PC-3 (cell line): ENCODE measurements at regions not wholly inside any gene's neighbourhood (a gene's known extent, or its start where the extent isn't known, plus 50 kb on each side); places are given as distances from the start of the nearest gene placed in this dataset.

Source experiments
- ATAC-seq: fragments of 200-7000 bp; cut with Tn5 transposase; 2 replicates; pipeline ENCODE4 v1.9.1; 2020; ENCODE audit warnings: mild to moderate bottlenecking, moderate library complexity
- BruUV-seq: library from RNA; stranded (reverse); fragments of 400-500 nt; replicated peaks from 2 replicates; lab custom pipeline; 2021; lab: Mats Ljungman, UMichigan
- CTCF ChIA-PET: fragments of 300-600 bp; sonication (Branson Sonifier 250); formaldehyde crosslinking; loops from one replicate; lab custom pipeline; 2022; ENCODE audit warnings: antibody characterized with exemption; lab: Charles Lee
- POLR2A ChIA-PET: fragments of 300-600 bp; sonication (Branson Sonifier 250); formaldehyde crosslinking; loops from one replicate; lab custom pipeline; 2022; ENCODE audit warnings: antibody characterized with exemption; ENCODE audit not compliant: unreplicated experiment; lab: Charles Lee
- DNase-seq: peaks from one replicate; pipeline ENCODE4 v3.0.0-alpha.2; 2015
- H2AFZ ChIP-seq: fragments of 300-600 bp; sonication (generic); 2 replicates; pipeline ENCODE4 v1.6.0; 2016; ENCODE audit warnings: antibody characterized with exemption, low read length
- H3F3A ChIP-seq: fragments of 300-600 bp; sonication (generic); one replicate; pipeline ENCODE4 v1.6.0; 2017; ENCODE audit warnings: antibody characterized with exemption, low read length, control low read depth, mild to moderate bottlenecking; ENCODE audit not compliant: unreplicated experiment
- H3K27ac ChIP-seq: fragments of 300-600 bp; sonication (generic); 2 replicates; pipeline ENCODE4 v1.5.1; 2016; ENCODE audit warnings: mild to moderate bottlenecking, low read length
- H3K27me3 ChIP-seq: fragments of 300-600 bp; sonication (generic); 2 replicates; pipeline ENCODE4 v1.6.1; 2016; ENCODE audit warnings: low read length, mixed read lengths
- H3K36me3 ChIP-seq: fragments of 300-600 bp; sonication (generic); 2 replicates; pipeline ENCODE4 v1.6.1; 2016; ENCODE audit warnings: low read depth, mixed run types, low read length, mixed read lengths
- H3K4me1 ChIP-seq: fragments of 300-600 bp; sonication (generic); 2 replicates; pipeline ENCODE4 v1.5.1; 2016; ENCODE audit warnings: low read length; ENCODE audit not compliant: insufficient read depth
- H3K4me2 ChIP-seq: fragments of 300-600 bp; sonication (generic); 2 replicates; pipeline ENCODE4 v1.6.0; 2016; ENCODE audit warnings: low read length
- H3K4me3 ChIP-seq: fragments of 300-600 bp; sonication (generic); 2 replicates; pipeline ENCODE4 v1.5.1; 2016; ENCODE audit warnings: mild to moderate bottlenecking, low read length, mixed read lengths
- H3K79me2 ChIP-seq: fragments of 300-600 bp; sonication (generic); 2 replicates; pipeline ENCODE4 v1.6.1; 2017; ENCODE audit warnings: low read length, mixed read lengths
- H3K9ac ChIP-seq: fragments of 300-600 bp; sonication (generic); 2 replicates; pipeline ENCODE4 v1.6.0; 2016; ENCODE audit warnings: mild to moderate bottlenecking, low read length
- H3K9me2 ChIP-seq: fragments of 300-600 bp; sonication (generic); replicated peaks from 2 replicates; pipeline ENCODE4 v1.6.1; 2016; ENCODE audit warnings: mixed run types, low read length, mixed read lengths
- H3K9me3 ChIP-seq: fragments of 300-600 bp; sonication (generic); 2 replicates; pipeline ENCODE4 v1.6.1; 2016; ENCODE audit warnings: low read length, mixed read lengths
- H4K20me1 ChIP-seq: fragments of 300-600 bp; sonication (generic); 2 replicates; pipeline ENCODE4 v1.6.1; 2016; ENCODE audit warnings: low read length, mixed read lengths
- CTCF ChIP-seq: fragments of 300-600 bp; sonication (generic); conservative IDR thresholded peaks from 2 replicates; pipeline ENCODE4 v1.5.1; 2017; ENCODE audit warnings: antibody characterized with exemption, low read depth, mild to moderate bottlenecking, low read length
- EZH2 ChIP-seq: fragments of 300-600 bp; sonication (generic); IDR thresholded peaks from one replicate; pipeline ENCODE4 v1.6.1; 2017; ENCODE audit warnings: antibody characterized with exemption, mild to moderate bottlenecking, low read length; ENCODE audit not compliant: unreplicated experiment
- EZH2phosphoT487 ChIP-seq: fragments of 300-600 bp; sonication (generic); IDR thresholded peaks from 2 replicates; pipeline ENCODE4 v1.6.1; 2018; ENCODE audit warnings: mild to moderate bottlenecking, antibody characterized with exemption, low read length, borderline replicate concordance
- intact Hi-C: fragments of 100-400 bp; cut with micrococcal nuclease; formaldehyde crosslinking; loops from 2 replicates; pipeline ENCODE4 v1.9.0; 2023

DNA sequence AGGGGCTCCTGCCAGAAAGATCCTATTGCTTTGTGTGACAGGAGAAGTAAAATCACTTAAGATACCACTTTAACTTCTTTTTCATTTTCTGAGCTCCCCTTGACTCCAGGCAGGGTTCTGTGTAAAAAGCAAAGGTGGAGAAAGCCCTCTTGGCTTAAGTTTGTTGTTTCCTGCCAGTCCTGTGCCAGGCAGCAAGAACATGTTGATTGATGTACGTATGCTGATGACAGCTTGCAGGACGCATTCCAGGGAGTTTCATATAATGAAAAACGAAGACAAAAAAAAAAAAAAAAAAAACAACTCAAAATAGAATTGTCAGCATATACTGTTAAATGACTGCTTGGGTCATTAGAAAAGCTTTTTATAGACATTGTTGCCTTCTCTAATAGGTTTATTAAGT lies 251.7 kb downstream of the PSAT1 start:
- ATAC-seq (no peak), DNase-seq (no peak)
- Histone ChIP-seq H3K27me3 (no peaks in the 10 kb centered on the region), H3K4me2 (no peak overlapping the region), H3K79me2 (no peaks in the 10 kb centered on the region), H3K9ac (no peak overlapping the region), H4K20me1 (no peaks in the 10 kb centered on the region), H3K36me3 (no peaks in the 10 kb centered on the region), H3K9me2 (no peaks in the 10 kb centered on the region), H3K27ac (no peak overlapping the region), H3K4me1 (no peaks in the 10 kb centered on the region), H3K4me3 (no peak overlapping the region), H3F3A (no peaks in the 10 kb centered on the region), H3K9me3 (no peaks in the 10 kb centered on the region), H2AFZ (no peak overlapping the region)
- no TSS peak for BruUV-seq
- intact Hi-C loops = no loop called here
- ChIA-PET CTCF (no interaction called here), POLR2A (no interaction called here)
- no peak for TF ChIP-seq CTCF

DNA sequence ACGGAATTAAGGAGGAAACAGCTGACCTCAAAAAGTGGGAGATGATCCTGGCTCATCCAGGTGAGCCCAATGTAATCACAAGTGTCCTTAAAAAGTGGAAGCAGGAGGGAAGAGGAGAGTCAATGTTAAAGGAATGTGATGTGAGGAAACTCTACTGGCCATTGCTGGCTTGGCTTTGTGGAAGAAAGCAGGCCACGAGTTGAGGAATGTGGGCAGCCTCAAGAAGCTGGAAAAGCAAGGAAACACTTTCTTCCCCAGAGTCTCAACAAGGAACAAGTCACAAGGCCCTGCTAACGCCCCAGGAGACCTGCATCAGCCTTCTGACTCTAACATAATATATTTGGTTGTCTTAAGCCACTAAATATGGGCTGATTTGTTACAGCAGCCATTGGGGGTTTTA lies 252.8 kb downstream of the PSAT1 start:
- ChIA-PET POLR2A (no interaction called here), CTCF (no interaction called here)
- Histone ChIP-seq H3K9ac (no peak overlapping the region), H3K27me3 (no peaks in the 10 kb centered on the region), H4K20me1 (no peaks in the 10 kb centered on the region), H2AFZ (no peak overlapping the region), H3F3A (no peaks in the 10 kb centered on the region), H3K9me2 (no peaks in the 10 kb centered on the region), H3K79me2 (no peaks in the 10 kb centered on the region), H3K4me1 (no peaks in the 10 kb centered on the region), H3K9me3 (no peaks in the 10 kb centered on the region), H3K27ac (no peak overlapping the region), H3K4me2 (no peak overlapping the region), H3K36me3 (no peaks in the 10 kb centered on the region), H3K4me3 (no peak overlapping the region)
- no peak for DNase-seq
- BruUV-seq = no TSS peak
- intact Hi-C loops = no loop called here
- no peak for ATAC-seq
- no peak for TF ChIP-seq CTCF
- TF ChIP-seq EZH2 = no peak
- TF ChIP-seq EZH2phosphoT487 = no peak

- POLR2A ChIA-PET = no interaction called here
- no peaks in the 10 kb centered on the region for H3K27me3 ChIP-seq
- BruUV-seq = no TSS peak
- ATAC-seq (no peak), DNase-seq (no peak)
- H3K4me2 ChIP-seq = no peak overlapping the region
- H3K27ac ChIP-seq = no peak overlapping the region
- H2AFZ ChIP-seq = no peak overlapping the region
- H3K9me3 ChIP-seq = no peaks in the 10 kb centered on the region
- peaks cover 9% of the 10 kb centered on the region for H3K4me1 ChIP-seq
- no peak for TF ChIP-seq EZH2phosphoT487
- TF ChIP-seq EZH2 = no peak
- no peak for TF ChIP-seq CTCF
- H3K9me2 ChIP-seq = no peaks in the 10 kb centered on the region
- no peak overlapping the region for H3K4me3 ChIP-seq
- no peaks in the 10 kb centered on the region for H3F3A ChIP-seq
- intact Hi-C loops = no loop called here
- no peak overlapping the region for H3K9ac ChIP-seq
- CTCF ChIA-PET = no interaction called here
- no peaks in the 10 kb centered on the region for H3K36me3 ChIP-seq
- H4K20me1 ChIP-seq = no peaks in the 10 kb centered on the region
- no peaks in the 10 kb centered on the region for H3K79me2 ChIP-seq
Observed at GRCh38 chr9:78552802-78553201, 255.9 kb downstream of the PSAT1 start.
